PC-9 (cell line): ENCODE measurements at regions not wholly inside any gene's neighbourhood (a gene's known extent, or its start where the extent isn't known, plus 50 kb on each side); places are given as distances from the start of the nearest gene placed in this dataset.

Experiments used
- BruUV-seq: library from RNA; stranded (reverse); fragments of 400-500 nt; replicated peaks from 2 replicates; lab custom pipeline; 2021; lab: Mats Ljungman, UMichigan
- CTCF ChIA-PET: fragments of 300-600 bp; sonication (Branson Sonifier 250); formaldehyde crosslinking; loops from one replicate; lab custom pipeline; 2022; ENCODE audit warnings: antibody characterized with exemption; lab: Charles Lee
- POLR2A ChIA-PET: fragments of 300-600 bp; sonication (Branson Sonifier 250); formaldehyde crosslinking; loops from one replicate; lab custom pipeline; 2022; ENCODE audit warnings: antibody characterized with exemption; ENCODE audit not compliant: unreplicated experiment; lab: Charles Lee
- DNase-seq, 2 experiments: peaks; one replicate each; pipeline versions ENCODE4 v3.0.0 to v3.0.0-alpha.2; 2015 to 2022; ENCODE audit warnings: mixed read lengths in 1 of 2
- H2AFZ ChIP-seq: fragments of 200-600 bp; sonication (generic); 2 replicates; pipeline ENCODE4 v1.8.1; 2017; ENCODE audit warnings: antibody characterized with exemption
- H3F3A ChIP-seq: fragments of 200-600 bp; sonication (generic); 2 replicates; pipeline ENCODE4 v1.8.1; 2017; ENCODE audit warnings: antibody characterized with exemption, mild to moderate bottlenecking, low read depth; ENCODE audit not compliant: insufficient read depth
- H3K27ac ChIP-seq: fragments of 200-600 bp; sonication (generic); 2 replicates; pipeline ENCODE4 v1.6.1; 2016; ENCODE audit warnings: mixed run types
- H3K27me3 ChIP-seq: fragments of 200-600 bp; sonication (generic); 2 replicates; pipeline ENCODE4 v1.6.1; 2016; ENCODE audit warnings: low read depth, mixed run types; ENCODE audit not compliant: insufficient read depth
- H3K36me3 ChIP-seq: fragments of 200-600 bp; sonication (generic); 2 replicates; pipeline ENCODE4 v1.6.1; 2016; ENCODE audit warnings: low read depth, mixed run types
- H3K4me1 ChIP-seq: fragments of 200-600 bp; sonication (generic); replicated peaks from 2 replicates; pipeline ENCODE4 v1.6.1; 2016; ENCODE audit warnings: mixed run types; ENCODE audit not compliant: insufficient read depth
- H3K4me2 ChIP-seq: fragments of 200-600 bp; sonication (generic); 2 replicates; pipeline ENCODE4 v1.6.1; 2017; ENCODE audit warnings: mixed run types
- H3K4me3 ChIP-seq: fragments of 200-600 bp; sonication (generic); 2 replicates; pipeline ENCODE4 v1.6.1; 2016; ENCODE audit warnings: mixed run types
- H3K79me2 ChIP-seq: fragments of 200-600 bp; sonication (generic); 2 replicates; pipeline ENCODE4 v1.6.1; 2017; ENCODE audit warnings: low read depth, mixed run types
- H3K9me2 ChIP-seq: fragments of 200-600 bp; sonication (generic); 2 replicates; pipeline ENCODE4 v1.8.1; 2017; ENCODE audit warnings: mild to moderate bottlenecking; ENCODE audit not compliant: insufficient read depth
- H3K9me3 ChIP-seq: fragments of 200-600 bp; sonication (generic); 2 replicates; pipeline ENCODE4 v1.8.1; 2016; ENCODE audit warnings: low read depth; ENCODE audit not compliant: insufficient read depth
- H4K20me1 ChIP-seq: fragments of 200-600 bp; sonication (generic); 2 replicates; pipeline ENCODE4 v1.8.1; 2017; ENCODE audit not compliant: insufficient read depth
- EZH2 ChIP-seq: fragments of 200-600 bp; sonication (generic); IDR thresholded peaks from 2 replicates; pipeline ENCODE4 v1.8.0; 2017; ENCODE audit warnings: antibody characterized with exemption, low read depth
- intact Hi-C: fragments of 100-400 bp; cut with micrococcal nuclease; formaldehyde crosslinking; loops from one replicate; pipeline ENCODE4 v1.10.0; 2022; ENCODE audit not compliant: unreplicated experiment
- TF ChIP-seq, protein P1 (sequence below): fragments of 200-600 bp; sonication (generic); conservative IDR thresholded peaks from 2 replicates; pipeline ENCODE4 v1.6.1; 2017; ENCODE audit warnings: mixed run types, antibody characterized with exemption, mild to moderate bottlenecking, moderate library complexity

GRCh38 chr5:5700549-5700948 lies 278.1 kb downstream of the ICE1 start:
- Histone ChIP-seq H3K9me3 (no peaks in the 10 kb centered on the region), H2AFZ (no peak overlapping the region), H3K9me2 (no peaks in the 10 kb centered on the region), H3K27ac (no peak overlapping the region), H3K4me3 (no peak overlapping the region), H3K36me3 (no peaks in the 10 kb centered on the region), H3K27me3 (no peaks in the 10 kb centered on the region; the same call in 1 of the 2 replicates), H3K4me1 (no peaks in the 10 kb centered on the region), H3K79me2 (no peaks in the 10 kb centered on the region), H3F3A (no peaks in the 10 kb centered on the region), H3K4me2 (no peak overlapping the region), H4K20me1 (no peaks in the 10 kb centered on the region)
- peak in 1 of 2 experiments; percentile 76 for DNase-seq
- ChIA-PET CTCF (no interaction called here), POLR2A (no interaction called here)
- TF ChIP-seq EZH2, result no peak
- TF ChIP-seq, protein P1, sequence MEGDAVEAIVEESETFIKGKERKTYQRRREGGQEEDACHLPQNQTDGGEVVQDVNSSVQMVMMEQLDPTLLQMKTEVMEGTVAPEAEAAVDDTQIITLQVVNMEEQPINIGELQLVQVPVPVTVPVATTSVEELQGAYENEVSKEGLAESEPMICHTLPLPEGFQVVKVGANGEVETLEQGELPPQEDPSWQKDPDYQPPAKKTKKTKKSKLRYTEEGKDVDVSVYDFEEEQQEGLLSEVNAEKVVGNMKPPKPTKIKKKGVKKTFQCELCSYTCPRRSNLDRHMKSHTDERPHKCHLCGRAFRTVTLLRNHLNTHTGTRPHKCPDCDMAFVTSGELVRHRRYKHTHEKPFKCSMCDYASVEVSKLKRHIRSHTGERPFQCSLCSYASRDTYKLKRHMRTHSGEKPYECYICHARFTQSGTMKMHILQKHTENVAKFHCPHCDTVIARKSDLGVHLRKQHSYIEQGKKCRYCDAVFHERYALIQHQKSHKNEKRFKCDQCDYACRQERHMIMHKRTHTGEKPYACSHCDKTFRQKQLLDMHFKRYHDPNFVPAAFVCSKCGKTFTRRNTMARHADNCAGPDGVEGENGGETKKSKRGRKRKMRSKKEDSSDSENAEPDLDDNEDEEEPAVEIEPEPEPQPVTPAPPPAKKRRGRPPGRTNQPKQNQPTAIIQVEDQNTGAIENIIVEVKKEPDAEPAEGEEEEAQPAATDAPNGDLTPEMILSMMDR, result no peak
- no TSS peak for BruUV-seq
- intact Hi-C loops, result no loop called here

- H3F3A ChIP-seq, result no peaks in the 10 kb centered on the region
- no peak overlapping the region for H3K27ac ChIP-seq
- no peaks in the 10 kb centered on the region for H3K36me3 ChIP-seq
- H3K27me3 ChIP-seq, result peaks cover 4% of the 10 kb centered on the region; the same call in 1 of the 2 replicates
- H3K4me1 ChIP-seq, result no peaks in the 10 kb centered on the region
- no peak overlapping the region for H3K4me2 ChIP-seq
- no peaks in the 10 kb centered on the region for H3K9me2 ChIP-seq
- no peaks in the 10 kb centered on the region for H3K79me2 ChIP-seq
- BruUV-seq, result no TSS peak
- no peak overlapping the region for H3K4me3 ChIP-seq
- H2AFZ ChIP-seq, result no peak overlapping the region
- ChIA-PET POLR2A (no interaction called here), CTCF (no interaction called here)
- intact Hi-C loops, result no loop called here
- no peaks in the 10 kb centered on the region for H4K20me1 ChIP-seq
- no peak for TF ChIP-seq EZH2
- TF ChIP-seq, protein P1, result peak; percentile 48; the same call in 1 of the 2 replicates
- no peak for DNase-seq
- no peaks in the 10 kb centered on the region for H3K9me3 ChIP-seq
These were observed 276.6 kb downstream of the ICE1 start for GRCh38 chr5:5699062-5699461.

- TF ChIP-seq, protein P1, result no peak
- no peak for TF ChIP-seq EZH2
- no peak overlapping the region for H3K4me3 ChIP-seq
- peaks cover 40% of the 10 kb centered on the region for H3K27me3 ChIP-seq
- no peaks in the 10 kb centered on the region for H3F3A ChIP-seq
- H3K36me3 ChIP-seq, result no peaks in the 10 kb centered on the region
- no peaks in the 10 kb centered on the region for H3K79me2 ChIP-seq
- POLR2A ChIA-PET, result no interaction called here
- H3K27ac ChIP-seq, result no peak overlapping the region
- no peaks in the 10 kb centered on the region for H3K9me2 ChIP-seq
- no peak for DNase-seq
- CTCF ChIA-PET, result no interaction called here
- H3K9me3 ChIP-seq, result no peaks in the 10 kb centered on the region
- no peaks in the 10 kb centered on the region for H4K20me1 ChIP-seq
- H2AFZ ChIP-seq, result no peak overlapping the region
- H3K4me1 ChIP-seq, result no peaks in the 10 kb centered on the region
- H3K4me2 ChIP-seq, result no peak overlapping the region
- intact Hi-C loops, result no loop called here
- BruUV-seq, result no TSS peak
These were observed 272.8 kb downstream of the ICE1 start for GRCh38 chr5:5695266-5695665.
